Sigmoid colon (tissue), 6 donors: ENCODE measurements at regions not wholly inside any gene's neighbourhood (a gene's known extent, or its start where the extent isn't known, plus 50 kb on each side); places are given as distances from the start of the nearest gene placed in this dataset.

Source experiments
- DNase-seq: peaks from one replicate; pipeline ENCODE4 v3.0.0-alpha.2; 2019
- H3K27ac ChIP-seq, 4 donors: fragments of 200-600 bp; sonication (generic); one replicate each; pipeline ENCODE4 v1.5.1; 2016 to 2019; ENCODE audit warnings: mild to moderate bottlenecking in 1 of 4
- H3K27me3 ChIP-seq, 3 donors: fragments of 200-600 bp; sonication (generic); one replicate each; pipeline ENCODE4 v1.5.1; 2019; ENCODE audit warnings: mild to moderate bottlenecking in 1 of 3
- H3K36me3 ChIP-seq, 4 donors: fragments of 200-600 bp; sonication (generic); one replicate each; pipeline ENCODE4 v1.5.1; 2016 to 2019
- H3K4me1 ChIP-seq, 4 donors: fragments of 200-600 bp; sonication (generic); one replicate each; pipeline ENCODE4 v1.5.1; 2017 to 2019
- H3K4me3 ChIP-seq, 4 donors: fragments of 200-600 bp; sonication (generic); one replicate each; pipeline ENCODE4 v1.5.1; 2017 to 2019; ENCODE audit warnings: mild to moderate bottlenecking in 2 of 4, moderate library complexity in 1 of 4
- H3K9me3 ChIP-seq, 4 donors: fragments of 200-600 bp in 3 of 4; sonication (generic) in 3 of 4; one replicate each; pipeline versions ENCODE4 v1.5.1 to v1.6.1; 2013 to 2019
- CTCF ChIP-seq, 4 experiments: fragments of 450-650 bp in 3 of 4; fragments of 200-600 bp in 1 of 4; IDR thresholded peaks; one replicate each; pipeline ENCODE4 v1.5.1; 2016 to 2019; ENCODE audit warnings: antibody characterized with exemption in 4 of 4, mild to moderate bottlenecking in 3 of 4, moderate library complexity in 2 of 4
- EP300 ChIP-seq, 4 donors: sonication (generic); formaldehyde crosslinking; IDR thresholded peaks; one replicate each; pipeline ENCODE4 v1.6.1; 2017; ENCODE audit warnings: antibody characterized with exemption in 4 of 4
- POLR2A ChIP-seq, 2 donors: fragments of 450-650 bp; IDR thresholded peaks; one replicate each; pipeline ENCODE4 v1.6.1; 2016; ENCODE audit warnings: antibody characterized with exemption in 2 of 2, mild to moderate bottlenecking in 2 of 2, moderate library complexity in 2 of 2
- POLR2AphosphoS5 ChIP-seq, 4 donors: sonication (generic); formaldehyde crosslinking; IDR thresholded peaks; one replicate each; pipeline ENCODE4 v1.6.1; 2017; ENCODE audit warnings: antibody characterized with exemption in 4 of 4
- WGBS, 2 donors: extraction: QIAGEN DNeasy Blood & Tissue Kit; methylation state at CpG; one replicate each; pipeline ENCODE4 v1.1.7; 2013; 5-methylcytosine and 5-hydroxymethylcytosine counted together
- intact Hi-C: fragments of 100-400 bp; cut with DNase I; formaldehyde crosslinking; loops from one replicate; pipeline ENCODE4 v1.15.1; 2023
- donor health status: healthy with polysubstance abuse.
- donor health status: healthy.

GRCh38 chr11:90453525-90453924, 230.7 kb upstream of the CHORDC1 start:
- Histone ChIP-seq H3K36me3 (no peaks in the 10 kb centered on the region), H3K4me1 (no peaks in the 10 kb centered on the region), H3K27me3 (no peaks in the 10 kb centered on the region), H3K4me3 (no peak overlapping the region), H3K27ac (no peak overlapping the region), H3K9me3 (no peaks in the 10 kb centered on the region)
- TF ChIP-seq POLR2A (IDR thresholded peaks at IDR 0.05) (no peak), CTCF (IDR thresholded peaks at IDR 0.05) (no peak), POLR2AphosphoS5 (IDR thresholded peaks at IDR 0.05) (no peak), EP300 (IDR thresholded peaks at IDR 0.05) (no peak)
- intact Hi-C loops = no loop called here
- no peak for DNase-seq

- Histone ChIP-seq H3K9me3 (no peaks in the 10 kb centered on the region), H3K27ac (no peak overlapping the region), H3K4me1 (no peaks in the 10 kb centered on the region), H3K4me3 (no peak overlapping the region), H3K36me3 (no peaks in the 10 kb centered on the region), H3K27me3 (no peaks in the 10 kb centered on the region)
- intact Hi-C loops = no loop called here
- no peak for TF ChIP-seq CTCF (IDR thresholded peaks at IDR 0.05)
- no peak for TF ChIP-seq EP300 (IDR thresholded peaks at IDR 0.05)
- TF ChIP-seq POLR2A (IDR thresholded peaks at IDR 0.05) = no peak
- no peak for TF ChIP-seq POLR2AphosphoS5 (IDR thresholded peaks at IDR 0.05)
- DNase-seq = no peak
- WGBS, 2 donors = 82 to 89% methylated on average over 2 of the region's 2 CpGs
Observed at GRCh38 chr11:90449606-90450005, 226.8 kb upstream of the CHORDC1 start.

DNA sequence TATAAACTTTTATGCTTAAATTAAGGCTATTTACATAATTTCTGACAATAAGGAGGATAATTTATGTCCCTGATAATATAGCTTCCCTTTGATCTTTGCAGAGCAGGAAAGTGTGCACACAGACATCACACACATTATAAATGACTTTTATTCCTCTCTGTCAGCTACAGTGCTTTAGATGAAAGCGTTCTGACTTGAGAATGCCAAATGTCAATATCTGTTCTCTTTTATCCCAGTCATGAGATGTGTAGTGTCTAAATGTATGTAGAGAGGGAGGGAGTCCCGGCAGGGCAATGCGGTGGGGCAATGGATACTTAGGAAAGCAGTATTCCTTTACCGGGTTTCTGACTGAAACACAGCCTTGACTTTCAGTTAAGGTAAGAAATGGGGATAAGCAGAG, 225.4 kb upstream of the CHORDC1 start:
- Histone ChIP-seq H3K4me1 (no peaks in the 10 kb centered on the region), H3K27ac (no peak overlapping the region)

GRCh38 chr11:90447618-90448017, 224.8 kb upstream of the CHORDC1 start:
- TF ChIP-seq POLR2A (IDR thresholded peaks at IDR 0.05) (no peak), CTCF (IDR thresholded peaks at IDR 0.05) (no peak), EP300 (IDR thresholded peaks at IDR 0.05) (no peak), POLR2AphosphoS5 (IDR thresholded peaks at IDR 0.05) (no peak)
- 83 to 84% methylated on average over 5 of the region's 5 CpGs for WGBS, 2 donors
- intact Hi-C loops = no loop called here

More for the DNA sequence above, 225.4 kb upstream of the CHORDC1 start:
- intact Hi-C loops = no loop called here
- no peak overlapping the region for H3K4me3 ChIP-seq
- no peaks in the 10 kb centered on the region for H3K27me3 ChIP-seq
- DNase-seq = no peak
- H3K9me3 ChIP-seq = no peaks in the 10 kb centered on the region
- no peaks in the 10 kb centered on the region for H3K36me3 ChIP-seq
- TF ChIP-seq POLR2A (IDR thresholded peaks at IDR 0.05) (no peak), CTCF (IDR thresholded peaks at IDR 0.05) (no peak), EP300 (IDR thresholded peaks at IDR 0.05) (no peak), POLR2AphosphoS5 (IDR thresholded peaks at IDR 0.05) (no peak)
- 19 to 54% methylated on average over 4 of the region's 4 CpGs for WGBS, 2 donors

DNA sequence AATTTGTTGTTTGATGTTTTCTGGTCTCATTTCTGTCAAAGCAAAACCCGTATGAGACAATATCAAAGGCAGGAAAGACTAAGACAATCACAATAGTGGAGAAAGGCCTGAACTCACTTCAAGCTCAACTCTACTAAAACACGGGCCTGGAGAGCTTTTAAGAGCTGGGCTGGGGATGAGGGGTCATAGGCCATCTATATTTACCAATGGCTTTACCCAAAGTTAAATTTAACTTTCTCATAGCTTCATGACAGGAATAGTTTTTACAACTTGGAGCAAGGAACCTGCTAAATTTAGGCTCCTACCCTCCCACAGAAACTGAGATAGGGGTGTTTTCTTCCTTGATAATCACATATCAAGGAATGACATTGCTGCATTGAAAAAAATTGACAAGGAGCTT, 223.4 kb upstream of the CHORDC1 start:
- no peak overlapping the region for H3K4me3 ChIP-seq

More at GRCh38 chr11:90447618-90448017, 224.8 kb upstream of the CHORDC1 start:
- Histone ChIP-seq H3K27me3 (no peaks in the 10 kb centered on the region), H3K27ac (no peak overlapping the region), H3K36me3 (no peaks in the 10 kb centered on the region), H3K9me3 (no peaks in the 10 kb centered on the region), H3K4me3 (no peak overlapping the region), H3K4me1 (no peaks in the 10 kb centered on the region)
- no peak for DNase-seq

More for the DNA sequence above, 223.4 kb upstream of the CHORDC1 start:
- Histone ChIP-seq H3K36me3 (no peaks in the 10 kb centered on the region), H3K27me3 (no peaks in the 10 kb centered on the region), H3K4me1 (no peaks in the 10 kb centered on the region), H3K9me3 (no peaks in the 10 kb centered on the region), H3K27ac (no peak overlapping the region)
- TF ChIP-seq EP300 (IDR thresholded peaks at IDR 0.05) (no peak), POLR2A (IDR thresholded peaks at IDR 0.05) (no peak)
- WGBS, 2 donors = 27 to 46% methylated on average over 2 of the region's 2 CpGs
- no peak for DNase-seq
- intact Hi-C loops = no loop called here
